NT2/D1 (cell line): ENCODE measurements at regions not wholly inside any gene's neighbourhood (a gene's known extent, or its start where the extent isn't known, plus 50 kb on each side); places are given as distances from the start of the nearest gene placed in this dataset.
"Not testable (repeated sequence)": the region's sequence is repeated elsewhere in the genome, so short reads cannot be mapped to it uniquely, and the experiment has no call there.

Experiments
- DNase-seq: peaks from one replicate; pipeline ENCODE4 v3.0.0-alpha.2; 2011; ENCODE audit warnings: low read depth, low spot score
- H3K27me3 ChIP-seq: 2 replicates; pipeline ENCODE4 v1.6.0; 2011; ENCODE audit warnings: mild to moderate bottlenecking; ENCODE audit not compliant: insufficient read length, insufficient read depth
- H3K36me3 ChIP-seq: 2 replicates; pipeline ENCODE4 v1.6.1; 2011; ENCODE audit warnings: mild to moderate bottlenecking, low read length, mixed read lengths; ENCODE audit not compliant: insufficient read depth, insufficient read length
- H3K4me1 ChIP-seq: 2 replicates; pipeline ENCODE4 v1.5.1; 2011; ENCODE audit not compliant: insufficient read depth, insufficient read length
- H3K4me3 ChIP-seq: 2 replicates; pipeline ENCODE4 v1.5.1; 2011; ENCODE audit warnings: low read depth; ENCODE audit not compliant: insufficient read length
- H3K9ac ChIP-seq: 2 replicates; pipeline ENCODE4 v1.6.0; 2011; ENCODE audit warnings: low read depth; ENCODE audit not compliant: insufficient read length
- H3K9me3 ChIP-seq: 2 replicates; pipeline ENCODE4 v1.5.1; 2011; ENCODE audit warnings: mild to moderate bottlenecking, low read length; ENCODE audit not compliant: insufficient read depth
- SUZ12 ChIP-seq: IDR thresholded peaks from 2 replicates; pipeline ENCODE4 v1.6.1; 2011; ENCODE audit not compliant: insufficient read length, insufficient read depth; ENCODE audit errors: extremely low read depth
- YY1 ChIP-seq: IDR thresholded peaks from 2 replicates; pipeline ENCODE4 v1.6.1; 2011; ENCODE audit not compliant: insufficient read length, insufficient read depth
- ZNF274 ChIP-seq: IDR thresholded peaks from 2 replicates; pipeline ENCODE4 v1.6.1; 2011; ENCODE audit warnings: mild to moderate bottlenecking, low read depth, low read length

- no peak for TF ChIP-seq ZNF274
- no peak for TF ChIP-seq SUZ12
- TF ChIP-seq YY1, result no peak
- H3K4me1 ChIP-seq, result no peaks in the 10 kb centered on the region
- no peak overlapping the region for H3K9ac ChIP-seq
- no peak overlapping the region for H3K4me3 ChIP-seq
- no peak for DNase-seq
- peaks cover 3% of the 10 kb centered on the region; the same call in 1 of the 2 replicates for H3K9me3 ChIP-seq
- no peaks in the 10 kb centered on the region for H3K36me3 ChIP-seq
- peaks cover 70% of the 10 kb centered on the region for H3K27me3 ChIP-seq
Observed at GRCh38 chr12:34604631-34605509, 582.6 kb downstream of the ALG10 start.

- Histone ChIP-seq H3K27me3 (peaks cover 64% of the 10 kb centered on the region), H3K4me3 (no peak overlapping the region), H3K36me3 (no peaks in the 10 kb centered on the region), H3K9ac (no peak overlapping the region), H3K9me3 (peaks cover 3% of the 10 kb centered on the region; the same call in 1 of the 2 replicates), H3K4me1 (no peaks in the 10 kb centered on the region)
- TF ChIP-seq ZNF274, result no peak
- no peak for TF ChIP-seq YY1
- TF ChIP-seq SUZ12, result no peak
- no peak for DNase-seq
Observed at GRCh38 chr12:34605510-34605887, 583.2 kb downstream of the ALG10 start.

- Histone ChIP-seq H3K9ac (no peak overlapping the region), H3K9me3 (peaks cover 3% of the 10 kb centered on the region; the same call in 1 of the 2 replicates), H3K4me3 (no peak overlapping the region), H3K27me3 (peaks cover 59% of the 10 kb centered on the region), H3K36me3 (no peaks in the 10 kb centered on the region), H3K4me1 (no peaks in the 10 kb centered on the region)
- no peak for TF ChIP-seq ZNF274
- TF ChIP-seq SUZ12, result no peak
- TF ChIP-seq YY1, result no peak
- DNase-seq, result no peak
Observed at GRCh38 chr12:34605955-34606748, 583.9 kb downstream of the ALG10 start.

- no peaks in the 10 kb centered on the region for H3K4me1 ChIP-seq
- H3K36me3 ChIP-seq, result no peaks in the 10 kb centered on the region
- H3K9me3 ChIP-seq, result peaks cover 3% of the 10 kb centered on the region; the same call in 1 of the 2 replicates
- no peak overlapping the region for H3K4me3 ChIP-seq
- H3K27me3 ChIP-seq, result peaks cover 51% of the 10 kb centered on the region
- no peak for TF ChIP-seq ZNF274
- no peak for TF ChIP-seq SUZ12
- H3K9ac ChIP-seq, result no peak overlapping the region
- no peak for DNase-seq
Observed at GRCh38 chr12:34606749-34607519, 584.6 kb downstream of the ALG10 start.

GRCh38 chr12:34607520-34608195, 585.4 kb downstream of the ALG10 start:
- H3K4me3 ChIP-seq, result no peak overlapping the region
- H3K27me3 ChIP-seq, result peaks cover 44% of the 10 kb centered on the region
- DNase-seq, result no peak
- H3K9ac ChIP-seq, result no peak overlapping the region
- H3K36me3 ChIP-seq, result no peaks in the 10 kb centered on the region
- TF ChIP-seq ZNF274 (no peak), SUZ12 (no peak), YY1 (no peak)
- H3K9me3 ChIP-seq, result peaks cover 3% of the 10 kb centered on the region; the same call in 1 of the 2 replicates
- no peaks in the 10 kb centered on the region for H3K4me1 ChIP-seq

- peaks cover 48% of the 10 kb centered on the region for H3K9me3 ChIP-seq
- H3K4me1 ChIP-seq, H3K27me3 ChIP-seq, H3K36me3 ChIP-seq, H3K9ac ChIP-seq, H3K4me3 ChIP-seq: not testable (repeated sequence)
- peak; percentile 57 for DNase-seq
Observed at GRCh38 chr12:34613988-34614387, 591.7 kb downstream of the ALG10 start.

- Histone ChIP-seq H3K36me3 (no peaks in the 10 kb centered on the region), H3K27me3 (peaks cover 4% of the 10 kb centered on the region), H3K4me1 (no peaks in the 10 kb centered on the region), H3K9ac (no peak overlapping the region), H3K4me3 (no peak overlapping the region), H3K9me3 (no peaks in the 10 kb centered on the region)
- DNase-seq, result peak; percentile 76
- TF ChIP-seq YY1 (no peak), SUZ12 (no peak), ZNF274 (no peak)
Observed at GRCh38 chr12:34625116-34625515, 602.8 kb downstream of the ALG10 start.
